ENCODE measurements at regions not wholly inside any gene's neighbourhood (a gene's known extent, or its start where the extent isn't known, plus 50 kb on each side); places are given as distances from the start of the nearest gene placed in this dataset.

DNA sequence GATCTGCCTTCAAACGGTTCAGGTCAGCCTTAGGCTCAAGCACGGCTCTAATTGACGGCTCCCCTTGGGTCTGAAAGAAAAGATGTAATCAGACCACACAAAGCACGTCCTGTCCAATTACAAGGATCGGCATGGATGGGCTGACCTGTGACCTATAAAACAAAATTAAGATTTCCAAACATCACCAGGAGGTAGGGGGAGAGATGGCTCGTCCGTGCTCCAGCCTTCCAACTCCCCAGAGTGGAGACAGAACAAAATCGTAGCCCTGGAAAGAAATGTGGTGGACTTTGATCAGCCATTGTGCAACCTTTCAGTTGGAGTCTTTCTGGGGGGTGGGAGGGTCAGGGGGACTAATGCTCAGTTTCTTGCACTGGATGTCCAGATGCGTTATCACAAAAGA is 226.6 kb upstream of the DIO3 start:
- no peak for DNase-seq (ENCODE audit: low spot score)
- TF ChIP-seq, protein P1, sequence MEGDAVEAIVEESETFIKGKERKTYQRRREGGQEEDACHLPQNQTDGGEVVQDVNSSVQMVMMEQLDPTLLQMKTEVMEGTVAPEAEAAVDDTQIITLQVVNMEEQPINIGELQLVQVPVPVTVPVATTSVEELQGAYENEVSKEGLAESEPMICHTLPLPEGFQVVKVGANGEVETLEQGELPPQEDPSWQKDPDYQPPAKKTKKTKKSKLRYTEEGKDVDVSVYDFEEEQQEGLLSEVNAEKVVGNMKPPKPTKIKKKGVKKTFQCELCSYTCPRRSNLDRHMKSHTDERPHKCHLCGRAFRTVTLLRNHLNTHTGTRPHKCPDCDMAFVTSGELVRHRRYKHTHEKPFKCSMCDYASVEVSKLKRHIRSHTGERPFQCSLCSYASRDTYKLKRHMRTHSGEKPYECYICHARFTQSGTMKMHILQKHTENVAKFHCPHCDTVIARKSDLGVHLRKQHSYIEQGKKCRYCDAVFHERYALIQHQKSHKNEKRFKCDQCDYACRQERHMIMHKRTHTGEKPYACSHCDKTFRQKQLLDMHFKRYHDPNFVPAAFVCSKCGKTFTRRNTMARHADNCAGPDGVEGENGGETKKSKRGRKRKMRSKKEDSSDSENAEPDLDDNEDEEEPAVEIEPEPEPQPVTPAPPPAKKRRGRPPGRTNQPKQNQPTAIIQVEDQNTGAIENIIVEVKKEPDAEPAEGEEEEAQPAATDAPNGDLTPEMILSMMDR (IDR thresholded peaks at IDR 0.05; ENCODE audit: extremely low read depth, missing control alignments), result no peak

DNA sequence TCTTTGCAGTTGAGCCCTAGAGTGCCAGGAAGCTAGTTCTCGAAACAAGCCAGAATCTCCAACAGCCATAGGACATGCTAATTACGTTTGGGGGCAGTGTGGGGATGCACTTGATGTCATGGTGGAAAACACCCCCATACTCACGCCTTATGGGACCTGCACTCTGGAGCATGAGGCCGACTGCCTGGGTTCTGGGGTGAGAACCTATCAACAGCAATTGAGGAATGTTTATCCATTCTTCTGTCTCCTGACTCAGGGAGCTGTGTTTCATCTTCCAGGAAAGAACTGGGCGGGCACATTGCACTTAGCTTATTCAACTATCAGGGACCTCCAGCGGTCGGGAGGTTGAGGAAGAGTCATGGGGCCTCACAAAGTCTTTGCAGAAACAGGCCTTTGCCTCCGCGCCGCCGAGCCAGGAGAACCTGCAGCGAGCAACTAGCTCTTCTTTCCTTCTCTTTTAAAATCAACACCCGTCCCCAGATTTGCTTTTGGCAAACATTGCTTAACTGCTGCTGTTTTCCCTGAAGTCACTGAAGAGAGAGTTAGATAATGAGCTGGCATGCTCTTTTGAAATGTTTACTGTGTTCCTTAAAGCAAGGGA is 226.1 kb upstream of the DIO3 start:
- no peak for DNase-seq (ENCODE audit: low spot score)
- TF ChIP-seq, protein P1 (IDR thresholded peaks at IDR 0.05; ENCODE audit: extremely low read depth, missing control alignments), result no peak

DNA sequence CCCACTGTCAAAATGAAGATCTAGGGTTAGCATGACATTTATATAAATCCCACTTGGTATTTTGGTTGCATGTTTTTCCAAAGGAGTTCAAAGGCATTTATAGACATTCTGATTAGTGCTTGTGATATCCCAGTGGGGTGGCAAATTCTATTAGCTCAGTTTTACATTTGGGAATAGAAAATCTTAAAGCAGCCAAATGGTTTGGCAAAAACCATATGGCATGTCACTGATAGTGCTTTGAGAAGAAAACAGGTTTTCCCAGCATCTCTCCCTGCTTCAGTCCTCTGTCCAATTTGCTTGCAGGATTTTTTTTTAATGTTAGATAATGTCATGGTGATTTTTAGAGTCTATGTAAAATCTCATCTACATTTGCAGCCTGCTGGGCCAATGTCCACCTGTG is 225.1 kb upstream of the DIO3 start:
- no peak for DNase-seq (ENCODE audit: low spot score)
- TF ChIP-seq, protein P1 (IDR thresholded peaks at IDR 0.05; ENCODE audit: extremely low read depth, missing control alignments), result no peak

DNA sequence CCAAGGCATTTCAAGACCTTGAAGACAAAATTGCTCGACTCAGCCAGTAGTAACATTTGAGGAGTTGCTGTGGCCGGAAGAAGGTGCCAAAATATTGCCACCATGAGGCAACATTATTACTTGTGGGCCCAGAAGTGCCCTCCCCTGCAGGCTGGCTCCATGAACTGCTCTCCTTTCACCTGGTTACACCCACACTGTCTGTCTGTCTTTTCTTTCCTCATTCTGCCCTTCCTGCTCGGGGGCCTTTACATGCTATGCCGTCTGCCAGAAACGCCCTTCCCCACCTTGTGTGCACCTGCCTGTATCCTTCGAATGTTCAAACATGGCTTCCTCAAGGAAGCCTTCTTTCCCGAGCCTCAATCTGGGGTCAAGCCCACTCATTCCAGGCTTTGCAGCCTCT is 224.2 kb upstream of the DIO3 start:
- DNase-seq (ENCODE audit: low spot score), result no peak
- TF ChIP-seq, protein P1 (IDR thresholded peaks at IDR 0.05; ENCODE audit: extremely low read depth, missing control alignments), result no peak

DNA sequence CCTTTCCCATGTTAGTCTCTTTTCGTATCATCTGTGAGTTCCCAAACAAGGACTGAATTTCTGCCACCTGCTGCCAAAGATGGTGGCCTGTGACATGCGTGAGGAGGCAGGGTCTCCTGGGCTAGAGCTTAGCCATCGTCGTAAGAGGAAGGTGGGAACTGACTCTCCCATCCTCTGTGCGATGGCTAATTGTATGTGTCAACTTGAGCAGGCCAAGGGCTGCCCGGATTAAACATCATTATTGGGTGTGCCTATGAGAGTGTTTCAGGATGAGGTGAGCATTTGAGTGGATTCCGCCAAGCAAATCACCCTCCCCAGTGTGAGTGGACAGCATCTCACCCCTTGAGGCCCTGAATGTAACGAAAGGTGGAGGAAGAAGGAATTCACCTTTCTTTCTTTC is 220.7 kb upstream of the DIO3 start:
- no peak for DNase-seq (ENCODE audit: low spot score)
- TF ChIP-seq, protein P1 (IDR thresholded peaks at IDR 0.05; ENCODE audit: extremely low read depth, missing control alignments), result no peak

DNA sequence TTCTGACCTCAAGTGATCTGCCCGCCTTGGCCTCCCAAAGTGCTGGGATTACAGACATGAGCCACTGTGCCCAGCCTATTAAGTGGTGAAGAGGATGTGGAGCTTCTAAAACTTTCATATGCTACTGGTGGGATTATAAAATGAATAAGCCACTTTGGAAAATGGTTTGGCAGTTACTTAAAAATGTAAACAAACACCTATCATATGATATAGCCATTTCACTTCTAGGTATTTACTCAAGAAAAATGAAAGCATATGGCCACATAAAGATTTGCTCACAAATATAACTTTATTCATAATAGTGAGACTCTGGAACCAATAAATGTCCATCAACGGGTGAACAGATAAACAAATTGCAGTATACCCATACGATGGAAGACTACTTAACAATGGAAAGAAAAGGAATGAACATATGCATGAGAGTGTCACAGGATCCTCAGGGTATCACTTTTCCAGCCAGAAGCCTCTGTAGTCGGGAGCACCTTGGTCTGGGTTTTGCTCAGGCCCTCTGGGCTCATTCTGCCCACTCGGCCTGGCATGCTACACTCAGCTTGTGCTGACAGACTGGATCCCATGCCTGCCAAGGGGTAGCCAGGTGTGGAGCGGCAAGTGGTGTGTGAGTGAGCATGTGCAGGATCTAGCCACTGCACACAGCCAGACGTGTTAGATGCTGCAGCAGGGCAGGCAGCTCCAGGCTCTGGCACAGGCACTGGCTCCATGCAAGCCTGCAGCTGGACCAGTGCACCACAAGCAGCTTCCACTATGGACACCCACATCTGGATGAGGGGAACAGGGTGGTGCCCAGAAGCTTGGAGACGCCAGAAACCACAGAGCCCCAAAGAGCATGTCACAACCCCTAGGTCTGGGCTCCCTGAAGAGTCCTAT is 213.2 kb upstream of the DIO3 start:
- TF ChIP-seq, protein P1 (IDR thresholded peaks at IDR 0.05; ENCODE audit: extremely low read depth, missing control alignments), result no peak

DNA sequence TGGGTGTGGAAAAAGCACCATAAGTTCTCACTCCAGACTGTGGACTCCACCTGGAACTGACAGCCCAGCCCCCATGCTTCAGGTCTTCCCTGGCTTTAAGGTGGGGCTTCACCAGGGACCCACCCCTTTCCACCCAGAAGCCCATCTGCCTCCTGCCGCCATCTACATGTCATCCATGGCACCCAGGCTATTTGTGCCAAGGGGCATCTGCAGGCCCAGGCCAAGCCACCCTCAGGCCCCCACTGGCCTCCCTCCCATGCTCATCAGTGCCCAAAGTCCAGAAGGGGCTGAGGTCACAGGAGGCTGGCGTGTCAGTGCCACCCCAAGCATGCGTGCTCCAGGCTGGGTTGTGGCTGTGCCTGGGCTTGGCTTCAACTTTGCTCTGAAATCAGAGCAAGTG is 212.2 kb upstream of the DIO3 start:
- DNase-seq (ENCODE audit: low spot score), result no peak
- TF ChIP-seq, protein P1 (IDR thresholded peaks at IDR 0.05; ENCODE audit: extremely low read depth, missing control alignments), result no peak

More for the DNA sequence above, 213.2 kb upstream of the DIO3 start:
- no peak for DNase-seq (ENCODE audit: low spot score)

All from GM20000 (cell line).